ENCODE measurements at regions not wholly inside any gene's neighbourhood (a gene's known extent, or its start where the extent isn't known, plus 50 kb on each side); places are given as distances from the start of the nearest gene placed in this dataset.

GRCh38 chr1:188424176-188424575 lies 1595.4 kb downstream of the PLA2G4A start:
- no peaks in the 10 kb centered on the region for H3K9me3 ChIP-seq (replicated peaks; ENCODE audit: insufficient read depth, low read length)
- TF ChIP-seq EZH2phosphoT487 (IDR thresholded peaks at IDR 0.05; ENCODE audit: low read length) (no peak), EZH2 (optimal IDR thresholded peaks at IDR 0.05; ENCODE audit: low read depth, low read length) (no peak), CTCF (IDR thresholded peaks at IDR 0.05; ENCODE audit: low read length) (no peak)
- H3K79me2 ChIP-seq (ENCODE audit: low read length): no peaks in the 10 kb centered on the region
- no peak overlapping the region for H3K27ac ChIP-seq (ENCODE audit: low read length)
- H3F3A ChIP-seq (ENCODE audit: insufficient read depth, low read length): 0 out of 2 replicates have a peak, but pooled peaks cover 3% of the 10 kb centered on the region
- DNase-seq: peak; percentile 33
- peaks cover 16% of the 10 kb centered on the region for H3K4me1 ChIP-seq (ENCODE audit: low read length)
- H2AFZ ChIP-seq (ENCODE audit: low read length): no peak overlapping the region
- H3K4me3 ChIP-seq (ENCODE audit: low read length): no peak overlapping the region
- no peaks in the 10 kb centered on the region for H3K27me3 ChIP-seq (replicated peaks; ENCODE audit: insufficient read depth, low read length)
- H3K36me3 ChIP-seq (replicated peaks; ENCODE audit: insufficient read depth, low read length): no peaks in the 10 kb centered on the region
- no peaks in the 10 kb centered on the region for H4K20me1 ChIP-seq (ENCODE audit: insufficient read depth, low read length)
- H3K9ac ChIP-seq (ENCODE audit: low read length): no peak overlapping the region
- no peak overlapping the region; the same call in 1 of the 2 replicates for H3K4me2 ChIP-seq (ENCODE audit: low read depth, low read length)
- no peaks in the 10 kb centered on the region for H3K9me2 ChIP-seq (replicated peaks; ENCODE audit: insufficient read depth, low read length)

GRCh38 chr1:188425687-188426086 lies 1596.9 kb downstream of the PLA2G4A start:
- H3K4me1 ChIP-seq (ENCODE audit: low read length): peaks cover 16% of the 10 kb centered on the region
- H3K9me3 ChIP-seq (replicated peaks; ENCODE audit: insufficient read depth, low read length): no peaks in the 10 kb centered on the region
- no peak overlapping the region for H3K9ac ChIP-seq (ENCODE audit: low read length)
- H3K36me3 ChIP-seq (replicated peaks; ENCODE audit: insufficient read depth, low read length): no peaks in the 10 kb centered on the region
- no peak overlapping the region for H2AFZ ChIP-seq (ENCODE audit: low read length)
- TF ChIP-seq EZH2phosphoT487 (IDR thresholded peaks at IDR 0.05; ENCODE audit: low read length): no peak
- no peak for TF ChIP-seq EZH2 (optimal IDR thresholded peaks at IDR 0.05; ENCODE audit: low read depth, low read length)
- no peak for TF ChIP-seq CTCF (IDR thresholded peaks at IDR 0.05; ENCODE audit: low read length)
- no peaks in the 10 kb centered on the region for H4K20me1 ChIP-seq (ENCODE audit: insufficient read depth, low read length)
- no peaks in the 10 kb centered on the region for H3K79me2 ChIP-seq (ENCODE audit: low read length)
- H3K4me2 ChIP-seq (ENCODE audit: low read depth, low read length): no peak overlapping the region
- no peak overlapping the region for H3K27ac ChIP-seq (ENCODE audit: low read length)
- 0 out of 2 replicates have a peak, but pooled peaks cover 3% of the 10 kb centered on the region for H3F3A ChIP-seq (ENCODE audit: insufficient read depth, low read length)
- no peak overlapping the region for H3K4me3 ChIP-seq (ENCODE audit: low read length)
- H3K9me2 ChIP-seq (replicated peaks; ENCODE audit: insufficient read depth, low read length): no peaks in the 10 kb centered on the region
- H3K27me3 ChIP-seq (replicated peaks; ENCODE audit: insufficient read depth, low read length): no peaks in the 10 kb centered on the region
- DNase-seq: no peak

- TF ChIP-seq CTCF (IDR thresholded peaks at IDR 0.05; ENCODE audit: low read length): no peak
- TF ChIP-seq EZH2phosphoT487 (IDR thresholded peaks at IDR 0.05; ENCODE audit: low read length): no peak
- no peak for TF ChIP-seq EZH2 (optimal IDR thresholded peaks at IDR 0.05; ENCODE audit: low read depth, low read length)
- Histone ChIP-seq H3K79me2 (ENCODE audit: low read length) (no peaks in the 10 kb centered on the region), H3K27ac (ENCODE audit: low read length) (no peak overlapping the region), H3K9me3 (replicated peaks; ENCODE audit: insufficient read depth, low read length) (no peaks in the 10 kb centered on the region), H3K9ac (ENCODE audit: low read length) (no peak overlapping the region), H4K20me1 (ENCODE audit: insufficient read depth, low read length) (no peaks in the 10 kb centered on the region), H3K4me2 (ENCODE audit: low read depth, low read length) (no peak overlapping the region), H3K27me3 (replicated peaks; ENCODE audit: insufficient read depth, low read length) (no peaks in the 10 kb centered on the region), H3K4me3 (ENCODE audit: low read length) (no peak overlapping the region), H3F3A (ENCODE audit: insufficient read depth, low read length) (0 out of 2 replicates have a peak, but pooled peaks cover 3% of the 10 kb centered on the region), H3K9me2 (replicated peaks; ENCODE audit: insufficient read depth, low read length) (no peaks in the 10 kb centered on the region), H3K4me1 (ENCODE audit: low read length) (peaks cover 16% of the 10 kb centered on the region), H3K36me3 (replicated peaks; ENCODE audit: insufficient read depth, low read length) (no peaks in the 10 kb centered on the region), H2AFZ (ENCODE audit: low read length) (no peak overlapping the region)
- DNase-seq: no peak
These were observed 1597.8 kb downstream of the PLA2G4A start for GRCh38 chr1:188426561-188426960.

Data from MM.1S (cell line).